ENCODE measurements at regions not wholly inside any gene's neighbourhood (a gene's known extent, or its start where the extent isn't known, plus 50 kb on each side); places are given as distances from the start of the nearest gene placed in this dataset.
"Not testable (repeated sequence)": the region's sequence is repeated elsewhere in the genome, so short reads cannot be mapped to it uniquely, and the experiment has no call there.

- no peaks in the 10 kb centered on the region for H3K4me1 ChIP-seq (ENCODE audit: low read length)
- no peak overlapping the region for H3K4me3 ChIP-seq (ENCODE audit: low read length)
- no peak overlapping the region for H3K9ac ChIP-seq (ENCODE audit: low read length)
- H3K36me3 ChIP-seq (replicated peaks; ENCODE audit: insufficient read depth, low read length), result no peaks in the 10 kb centered on the region
- no peak for DNase-seq
- no peak overlapping the region for H2AFZ ChIP-seq (ENCODE audit: low read length)
- H4K20me1 ChIP-seq (ENCODE audit: insufficient read depth, low read length), result no peaks in the 10 kb centered on the region
- no peaks in the 10 kb centered on the region for H3K9me3 ChIP-seq (replicated peaks; ENCODE audit: insufficient read depth, low read length)
- no peaks in the 10 kb centered on the region for H3K79me2 ChIP-seq (ENCODE audit: low read length)
- H3K27ac ChIP-seq (ENCODE audit: low read length), result no peak overlapping the region
- no peak overlapping the region for H3K4me2 ChIP-seq (ENCODE audit: low read depth, low read length)
- TF ChIP-seq EZH2 (optimal IDR thresholded peaks at IDR 0.05; ENCODE audit: low read depth, low read length) (no peak), EZH2phosphoT487 (IDR thresholded peaks at IDR 0.05; ENCODE audit: low read length) (no peak), CTCF (IDR thresholded peaks at IDR 0.05; ENCODE audit: low read length) (no peak)
- H3F3A ChIP-seq (ENCODE audit: insufficient read depth, low read length), result no peaks in the 10 kb centered on the region
- no peaks in the 10 kb centered on the region for H3K27me3 ChIP-seq (replicated peaks; ENCODE audit: insufficient read depth, low read length)
- no peaks in the 10 kb centered on the region for H3K9me2 ChIP-seq (replicated peaks; ENCODE audit: insufficient read depth, low read length)
Observed at GRCh38 chr4:127403471-127404084, 229.2 kb upstream of the INTU start.

- H2AFZ ChIP-seq (ENCODE audit: low read length), result no peak overlapping the region
- no peak overlapping the region for H3K4me3 ChIP-seq (ENCODE audit: low read length)
- TF ChIP-seq CTCF (IDR thresholded peaks at IDR 0.05; ENCODE audit: low read length) (no peak), EZH2phosphoT487 (IDR thresholded peaks at IDR 0.05; ENCODE audit: low read length) (no peak), EZH2 (optimal IDR thresholded peaks at IDR 0.05; ENCODE audit: low read depth, low read length) (no peak)
- no peak overlapping the region for H3K4me2 ChIP-seq (ENCODE audit: low read depth, low read length)
- no peaks in the 10 kb centered on the region for H3K9me2 ChIP-seq (replicated peaks; ENCODE audit: insufficient read depth, low read length)
- no peaks in the 10 kb centered on the region for H3F3A ChIP-seq (ENCODE audit: insufficient read depth, low read length)
- no peaks in the 10 kb centered on the region for H3K79me2 ChIP-seq (ENCODE audit: low read length)
- no peaks in the 10 kb centered on the region for H3K9me3 ChIP-seq (replicated peaks; ENCODE audit: insufficient read depth, low read length)
- no peak overlapping the region for H3K9ac ChIP-seq (ENCODE audit: low read length)
- H3K4me1 ChIP-seq (ENCODE audit: low read length), result no peaks in the 10 kb centered on the region
- no peak overlapping the region for H3K27ac ChIP-seq (ENCODE audit: low read length)
- DNase-seq, result no peak
- H3K36me3 ChIP-seq (replicated peaks; ENCODE audit: insufficient read depth, low read length), result no peaks in the 10 kb centered on the region
- no peaks in the 10 kb centered on the region for H3K27me3 ChIP-seq (replicated peaks; ENCODE audit: insufficient read depth, low read length)
- H4K20me1 ChIP-seq (ENCODE audit: insufficient read depth, low read length), result no peaks in the 10 kb centered on the region
Observed at GRCh38 chr4:127406187-127406586, 226.6 kb upstream of the INTU start.

GRCh38 chr4:127407572-127407971, 225.2 kb upstream of the INTU start:
- H3K9me2 ChIP-seq (replicated peaks; ENCODE audit: insufficient read depth, low read length); H3K27me3 ChIP-seq (replicated peaks; ENCODE audit: insufficient read depth, low read length); H3K4me3 ChIP-seq (ENCODE audit: low read length); H3F3A ChIP-seq (ENCODE audit: insufficient read depth, low read length); H3K9me3 ChIP-seq (replicated peaks; ENCODE audit: insufficient read depth, low read length); H3K4me1 ChIP-seq (ENCODE audit: low read length); H2AFZ ChIP-seq (ENCODE audit: low read length); H3K36me3 ChIP-seq (replicated peaks; ENCODE audit: insufficient read depth, low read length); H3K79me2 ChIP-seq (ENCODE audit: low read length); H4K20me1 ChIP-seq (ENCODE audit: insufficient read depth, low read length); H3K4me2 ChIP-seq (ENCODE audit: low read depth, low read length); H3K9ac ChIP-seq (ENCODE audit: low read length); DNase-seq; H3K27ac ChIP-seq (ENCODE audit: low read length): not testable (repeated sequence)

GRCh38 chr4:127410201-127410600, 222.6 kb upstream of the INTU start:
- Histone ChIP-seq H3F3A (ENCODE audit: insufficient read depth, low read length) (no peaks in the 10 kb centered on the region), H3K79me2 (ENCODE audit: low read length) (no peaks in the 10 kb centered on the region), H3K27me3 (replicated peaks; ENCODE audit: insufficient read depth, low read length) (no peaks in the 10 kb centered on the region), H3K27ac (ENCODE audit: low read length) (no peak overlapping the region), H4K20me1 (ENCODE audit: insufficient read depth, low read length) (no peaks in the 10 kb centered on the region), H3K36me3 (replicated peaks; ENCODE audit: insufficient read depth, low read length) (no peaks in the 10 kb centered on the region), H3K4me1 (ENCODE audit: low read length) (no peaks in the 10 kb centered on the region), H3K9me3 (replicated peaks; ENCODE audit: insufficient read depth, low read length) (no peaks in the 10 kb centered on the region), H2AFZ (ENCODE audit: low read length) (no peak overlapping the region), H3K9me2 (replicated peaks; ENCODE audit: insufficient read depth, low read length) (no peaks in the 10 kb centered on the region), H3K4me2 (ENCODE audit: low read depth, low read length) (no peak overlapping the region), H3K9ac (ENCODE audit: low read length) (no peak overlapping the region), H3K4me3 (ENCODE audit: low read length) (no peak overlapping the region)
- no peak for DNase-seq
- TF ChIP-seq CTCF (IDR thresholded peaks at IDR 0.05; ENCODE audit: low read length), result no peak
- no peak for TF ChIP-seq EZH2 (optimal IDR thresholded peaks at IDR 0.05; ENCODE audit: low read depth, low read length)
- TF ChIP-seq EZH2phosphoT487 (IDR thresholded peaks at IDR 0.05; ENCODE audit: low read length), result no peak
